ENCODE measurements at regions not wholly inside any gene's neighbourhood (a gene's known extent, or its start where the extent isn't known, plus 50 kb on each side); places are given as distances from the start of the nearest gene placed in this dataset.

DNA sequence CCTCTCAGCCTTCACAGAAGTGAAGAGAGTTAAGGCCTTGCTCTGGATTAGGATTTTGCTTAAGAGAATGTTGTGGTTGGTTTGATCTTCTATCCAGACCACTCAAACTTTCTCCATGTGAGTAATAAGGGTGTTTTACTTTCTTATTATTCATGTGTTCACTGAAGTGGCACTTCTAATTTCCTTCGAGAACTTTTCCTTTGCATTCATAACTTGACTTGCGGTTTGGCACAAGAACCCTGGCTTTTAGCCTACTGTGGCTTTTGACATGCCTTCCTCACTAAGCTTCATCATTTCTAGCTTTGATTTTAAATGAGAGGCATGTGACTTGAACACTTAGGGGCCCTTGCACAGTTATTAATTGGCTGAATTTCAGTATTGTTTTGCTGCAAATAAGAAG, 166.1 kb upstream of the OPRM1 start:
- DNase-seq: no peak

DNA sequence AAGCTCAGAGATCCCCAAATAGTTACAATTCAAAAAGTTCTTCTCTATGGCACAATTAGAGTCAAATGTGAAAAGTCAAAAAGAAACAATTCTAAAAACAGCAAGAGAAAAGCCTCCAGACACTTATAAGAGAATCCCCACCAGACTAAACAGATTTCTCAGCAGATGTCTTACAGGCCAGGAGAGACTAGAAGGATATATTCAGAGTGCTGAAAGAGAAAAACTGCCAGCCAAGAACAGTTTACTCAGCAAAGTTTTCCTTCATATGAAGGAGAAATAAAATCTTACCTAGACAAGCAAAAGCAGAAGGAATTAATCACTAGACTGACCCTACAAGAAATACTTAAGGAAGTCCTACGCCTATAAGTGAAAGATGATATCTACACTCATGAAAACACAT, 176.1 kb upstream of the OPRM1 start:
- no peak for DNase-seq

DNA sequence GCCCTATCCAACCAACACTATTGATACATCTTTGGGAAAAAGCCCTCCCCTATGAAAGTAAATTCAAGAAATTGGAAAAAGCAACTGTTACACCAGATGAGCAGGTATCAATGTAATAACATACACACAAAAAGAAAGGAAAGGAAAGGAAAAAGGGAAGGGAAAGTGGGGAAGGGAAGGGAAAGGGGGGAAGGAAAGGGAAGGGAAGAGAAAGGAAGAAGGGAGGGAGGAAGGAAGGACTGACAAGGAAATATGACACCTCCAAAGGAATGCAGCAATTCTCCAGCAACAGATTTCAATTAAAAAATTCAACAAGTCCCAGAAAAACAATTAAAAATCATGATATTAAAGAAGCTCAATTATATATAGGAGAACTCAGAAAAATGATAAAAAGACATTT, 176.9 kb upstream of the OPRM1 start:
- DNase-seq: no peak

DNA sequence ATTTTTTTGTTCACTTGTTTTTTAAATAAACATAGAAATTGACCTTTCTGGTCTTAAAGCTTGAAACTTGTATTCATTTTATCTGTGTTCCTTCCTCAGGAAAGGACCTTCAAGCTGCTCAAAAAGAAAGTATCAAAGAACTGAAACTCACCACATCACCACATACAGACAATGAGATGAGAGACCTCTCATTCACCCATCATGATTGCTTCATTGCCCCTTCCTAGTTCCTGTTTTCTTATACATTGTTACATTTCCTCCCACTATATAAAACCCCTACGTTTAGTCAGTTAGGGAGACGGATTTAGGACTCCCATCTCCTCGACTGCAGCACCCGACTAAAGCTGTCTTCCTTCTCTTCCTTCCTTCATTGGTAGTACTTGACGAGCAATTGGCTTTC, 180.5 kb upstream of the OPRM1 start:
- no peak for DNase-seq

DNA sequence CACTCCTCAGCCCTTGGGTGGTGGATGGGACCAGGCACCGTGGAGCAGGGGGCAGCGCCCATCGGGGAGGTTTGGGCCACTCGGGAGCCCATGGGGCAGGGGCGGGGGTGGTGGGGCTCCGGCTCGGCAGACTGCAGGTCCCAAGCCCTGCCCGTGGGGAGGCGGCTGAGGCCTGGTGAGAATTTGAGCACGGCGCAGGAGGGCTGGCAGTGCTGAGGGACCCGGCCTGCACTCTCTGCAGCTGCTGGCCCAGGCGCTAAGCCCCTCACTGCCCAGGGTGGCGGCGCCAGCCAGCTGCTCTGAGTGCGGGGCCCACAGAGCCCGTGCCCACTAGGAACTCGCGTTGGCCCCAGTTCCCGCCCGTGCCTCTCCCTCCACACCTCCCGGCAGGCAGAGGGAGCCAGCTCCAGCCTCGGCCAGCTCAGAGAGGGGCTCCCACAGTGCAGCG, 182.1 kb upstream of the OPRM1 start:
- DNase-seq: no peak

DNA sequence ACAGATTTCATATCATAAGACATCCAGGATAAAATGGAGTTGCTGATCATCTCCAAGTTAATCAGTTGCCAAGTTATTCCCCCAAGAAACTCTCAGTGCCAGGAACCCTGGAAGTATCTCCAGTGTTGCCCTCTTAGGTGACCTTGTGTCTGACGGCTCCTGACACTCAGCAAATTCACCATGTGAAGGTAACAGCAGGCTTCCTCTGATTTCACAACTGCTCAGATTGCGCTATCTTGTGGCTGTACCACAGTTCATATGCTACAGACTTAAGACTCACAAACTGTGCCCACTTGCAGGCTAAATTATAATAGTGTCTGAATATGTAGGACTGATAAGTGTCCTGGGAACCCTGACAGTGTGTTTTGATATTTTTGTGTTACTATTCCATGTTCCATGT, 186.6 kb upstream of the OPRM1 start:
- no peak for DNase-seq

DNA sequence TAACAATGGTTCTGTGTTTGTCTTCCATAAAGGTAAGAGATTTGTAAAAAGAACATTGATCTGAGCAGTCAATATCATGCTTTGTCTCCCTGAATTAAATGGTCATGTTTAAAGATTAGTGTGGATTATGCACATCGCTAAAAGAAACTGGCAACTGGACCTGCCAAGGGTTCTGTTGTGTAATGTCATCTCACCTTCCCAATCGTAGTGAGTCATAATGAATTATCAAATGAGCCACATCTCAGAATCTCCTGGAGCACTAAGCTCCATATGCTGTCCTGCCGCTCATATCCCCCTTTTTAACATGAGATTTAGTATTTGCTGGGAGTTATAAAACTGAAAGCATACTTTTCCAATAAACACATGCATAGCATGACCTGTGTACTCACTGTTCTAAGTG, 187.0 kb upstream of the OPRM1 start:
- DNase-seq: no peak

DNA sequence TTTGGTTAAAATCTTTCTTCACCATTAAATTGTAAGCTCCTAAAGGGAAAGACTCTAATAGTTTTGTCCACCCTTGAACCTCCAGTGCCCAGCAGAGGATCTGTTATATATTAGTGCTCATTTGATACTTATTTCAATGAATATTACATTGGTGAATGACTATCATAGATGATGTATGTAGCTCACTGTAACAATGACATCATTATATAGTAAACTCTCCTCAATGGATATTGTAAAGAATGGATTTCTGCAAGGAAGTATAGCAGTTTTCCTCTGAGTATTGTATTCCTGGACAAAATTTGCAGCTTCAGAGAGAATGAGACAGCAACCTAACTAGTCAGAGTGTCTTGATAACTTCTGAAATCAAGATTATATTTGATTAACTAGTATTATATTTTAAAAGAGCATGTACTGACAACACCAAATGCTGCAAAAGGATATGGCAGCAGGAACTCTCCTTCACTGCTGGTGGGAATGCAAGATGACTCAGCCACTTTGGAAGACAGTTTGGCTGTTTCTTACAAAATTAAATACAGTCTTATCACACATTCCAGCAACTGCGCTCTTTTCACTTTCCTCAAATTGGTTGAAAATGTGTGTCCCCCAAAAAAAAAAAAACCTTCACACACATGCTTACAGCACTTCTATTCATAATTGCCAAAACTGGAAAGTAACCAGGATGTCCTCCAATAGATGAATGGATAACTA, 189.8 kb upstream of the OPRM1 start:
- no peak for DNase-seq

DNA sequence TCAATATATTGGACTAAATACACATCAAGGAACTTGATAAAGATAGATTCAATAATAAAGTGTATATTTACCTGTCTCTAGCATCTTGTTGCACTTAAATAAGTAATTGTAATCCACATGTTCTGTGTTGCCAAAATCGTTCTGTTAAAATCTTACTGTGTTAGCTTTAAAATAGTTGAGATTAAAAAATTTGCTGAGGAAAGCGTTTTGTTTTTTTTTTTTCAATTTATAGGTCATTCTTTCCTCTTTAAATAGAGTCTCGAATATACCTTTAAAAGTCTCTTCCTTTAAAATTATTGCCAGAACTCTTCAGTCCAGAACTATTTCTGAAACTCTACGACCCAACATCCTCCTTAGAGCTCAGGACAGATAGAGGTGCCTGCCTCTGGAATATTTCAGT, 195.6 kb upstream of the OPRM1 start:
- DNase-seq: no peak

DNA sequence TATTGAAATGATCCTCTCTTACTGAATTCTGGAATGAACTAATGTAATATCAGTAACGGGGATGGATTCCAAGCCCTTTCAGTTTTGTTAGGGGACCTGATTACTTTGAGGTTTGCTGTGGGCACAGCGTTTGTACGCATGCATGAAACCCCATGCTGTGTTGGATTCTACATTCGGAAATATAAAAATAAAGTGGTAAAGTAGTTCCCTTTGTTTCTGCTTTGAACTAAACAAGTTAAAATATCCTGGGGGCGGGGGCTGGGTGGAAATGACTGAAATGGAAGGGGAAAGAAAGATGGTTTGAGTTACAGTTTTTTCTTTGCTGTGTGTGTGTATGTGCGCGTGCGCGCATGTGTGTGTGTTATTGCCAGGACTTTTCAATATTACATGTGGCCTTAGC, 196.5 kb upstream of the OPRM1 start:
- no peak for DNase-seq

DNA sequence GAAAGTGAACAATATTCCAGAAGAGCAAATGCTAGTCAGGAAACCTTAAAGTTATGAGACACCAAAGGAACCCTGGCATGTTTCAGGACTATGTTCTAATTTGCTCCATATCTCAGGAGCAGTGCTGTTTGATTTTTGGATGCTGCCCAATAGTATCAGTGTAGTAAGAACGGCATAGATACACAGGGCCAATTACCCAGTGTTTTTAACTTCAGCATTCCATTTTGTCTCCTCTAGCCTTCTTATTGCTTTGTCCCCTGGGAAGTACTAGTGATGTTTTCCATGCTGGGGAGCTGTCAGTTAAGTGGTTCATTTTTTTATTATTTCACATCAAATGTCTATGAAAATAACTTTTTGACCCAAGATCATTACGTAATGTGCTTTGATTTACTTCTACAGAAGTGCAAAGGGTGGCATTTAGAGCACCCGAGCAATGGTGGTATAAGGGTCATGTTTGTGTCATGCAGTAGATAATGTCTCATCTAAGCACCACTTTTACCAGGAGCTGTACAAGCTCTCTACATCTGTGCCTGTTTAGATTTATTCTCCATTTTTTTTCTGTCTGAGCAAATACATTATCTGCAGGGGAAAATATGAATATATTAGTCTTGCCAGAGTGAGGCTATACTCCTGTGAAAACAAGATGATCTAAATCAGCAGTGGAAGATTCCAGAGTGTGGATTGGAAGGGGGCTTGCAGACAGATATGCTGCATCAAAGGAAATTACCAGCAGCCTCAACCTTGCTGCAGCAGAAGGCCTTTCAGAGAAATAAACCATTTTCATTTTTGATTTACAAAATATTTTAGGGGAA, 198.8 kb upstream of the OPRM1 start:
- DNase-seq: no peak

DNA sequence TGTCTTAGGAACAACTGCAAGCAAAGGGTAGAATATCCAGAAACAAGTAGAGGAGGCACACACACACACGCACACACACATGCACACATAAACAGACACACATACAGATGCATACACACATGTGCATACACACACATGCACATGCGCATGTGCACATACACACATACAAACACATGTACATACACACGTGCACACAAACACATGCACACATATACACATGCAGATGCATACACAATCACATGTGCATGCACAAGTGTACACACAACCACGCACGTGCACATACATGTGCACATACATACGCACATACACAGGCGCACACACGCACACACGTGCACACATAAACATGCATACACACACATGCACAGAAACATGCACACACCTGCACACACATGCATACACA, 206.5 kb upstream of the OPRM1 start:
- DNase-seq: no peak

DNA sequence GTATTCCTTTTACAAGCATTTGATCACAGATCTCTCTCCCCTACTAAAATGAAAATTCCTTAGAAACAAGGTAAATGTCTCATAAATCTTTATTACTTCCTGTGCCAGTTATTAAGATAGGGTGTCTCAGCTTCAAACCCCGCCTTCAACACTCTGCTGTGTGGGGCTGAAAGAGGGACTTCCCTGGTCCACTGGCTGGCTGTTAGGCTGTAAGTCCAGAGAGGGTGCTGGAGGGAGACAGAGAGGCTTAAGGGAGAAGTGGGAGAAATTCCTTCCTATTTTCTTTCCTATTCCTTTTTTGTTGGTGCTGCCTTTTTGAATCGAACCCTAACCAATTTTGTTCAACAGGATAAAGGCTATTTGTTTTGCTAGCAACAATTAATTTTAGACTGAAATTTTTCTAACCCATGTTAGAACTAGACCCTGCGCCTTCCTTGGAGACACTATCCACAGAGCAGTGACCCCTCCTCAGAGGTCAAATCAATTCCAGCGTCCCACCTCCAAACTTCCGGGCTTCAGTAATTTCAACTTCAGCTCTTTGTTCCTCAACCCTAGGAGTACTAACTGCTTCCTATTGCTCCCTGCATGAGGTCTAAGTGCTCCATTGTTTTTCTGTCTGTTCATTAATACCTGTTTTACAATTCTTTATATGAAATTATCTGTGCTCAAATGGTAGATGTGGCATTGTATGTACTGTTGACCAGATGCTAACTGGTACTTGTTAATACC, 207.5 kb upstream of the OPRM1 start:
- DNase-seq: no peak

DNA sequence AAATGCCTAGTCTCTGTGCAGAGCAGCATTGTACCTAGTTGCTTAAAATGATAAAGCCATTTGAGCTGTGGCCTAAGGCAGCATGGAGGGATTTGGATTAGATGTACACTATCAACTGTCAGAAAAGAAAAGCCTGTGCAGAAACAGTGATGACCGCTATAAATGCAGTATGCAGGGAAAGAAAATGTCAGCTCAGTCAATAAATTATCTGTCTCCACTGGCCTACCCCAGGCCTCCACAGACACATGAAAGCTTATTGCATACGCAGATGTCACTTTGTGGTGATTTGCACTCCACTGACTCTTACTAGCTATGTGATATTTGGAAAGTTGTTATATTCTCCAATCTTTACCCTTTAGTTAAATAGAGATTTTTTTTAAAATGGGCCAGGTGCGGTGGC, 221.9 kb upstream of the OPRM1 start:
- DNase-seq: no peak

DNA sequence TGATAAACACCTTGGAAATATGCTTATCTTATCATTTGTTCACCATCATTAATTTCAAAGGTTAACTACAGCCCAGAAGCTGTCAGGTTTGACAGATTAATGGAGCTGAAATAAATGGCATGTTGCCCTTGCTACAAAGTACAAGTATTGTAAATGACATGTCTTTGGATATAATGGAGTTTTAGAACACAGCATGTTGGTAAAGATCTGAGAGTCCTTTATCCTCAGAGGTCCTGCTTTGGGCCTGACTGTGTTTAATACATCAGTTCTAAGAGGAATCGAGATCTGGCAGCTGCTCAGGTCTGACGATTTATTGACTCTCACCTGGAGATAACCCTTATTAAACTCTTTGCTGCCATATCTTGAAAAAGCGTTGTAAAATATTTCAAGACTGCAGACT, 222.7 kb upstream of the OPRM1 start:
- no peak for DNase-seq

DNA sequence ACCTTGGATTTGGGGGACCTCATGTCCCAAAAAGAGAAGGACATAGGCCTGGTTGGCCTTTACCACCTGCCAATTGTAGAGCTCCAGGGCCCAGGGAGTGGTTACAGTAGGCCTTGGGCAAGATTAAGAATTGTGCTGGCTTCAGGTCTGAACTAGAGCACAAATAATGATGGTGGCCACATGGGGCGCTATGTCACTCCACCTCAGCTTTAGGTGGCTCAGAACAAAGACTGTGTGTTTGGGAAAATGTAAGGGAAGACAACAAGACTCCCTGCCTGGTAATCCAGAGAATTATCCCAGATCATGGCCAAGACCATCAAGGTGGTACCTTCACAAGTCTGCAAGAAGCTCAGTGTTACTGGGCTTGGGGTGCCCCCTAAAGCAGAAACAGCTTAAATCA, 224.9 kb upstream of the OPRM1 start:
- no peak for DNase-seq

DNA sequence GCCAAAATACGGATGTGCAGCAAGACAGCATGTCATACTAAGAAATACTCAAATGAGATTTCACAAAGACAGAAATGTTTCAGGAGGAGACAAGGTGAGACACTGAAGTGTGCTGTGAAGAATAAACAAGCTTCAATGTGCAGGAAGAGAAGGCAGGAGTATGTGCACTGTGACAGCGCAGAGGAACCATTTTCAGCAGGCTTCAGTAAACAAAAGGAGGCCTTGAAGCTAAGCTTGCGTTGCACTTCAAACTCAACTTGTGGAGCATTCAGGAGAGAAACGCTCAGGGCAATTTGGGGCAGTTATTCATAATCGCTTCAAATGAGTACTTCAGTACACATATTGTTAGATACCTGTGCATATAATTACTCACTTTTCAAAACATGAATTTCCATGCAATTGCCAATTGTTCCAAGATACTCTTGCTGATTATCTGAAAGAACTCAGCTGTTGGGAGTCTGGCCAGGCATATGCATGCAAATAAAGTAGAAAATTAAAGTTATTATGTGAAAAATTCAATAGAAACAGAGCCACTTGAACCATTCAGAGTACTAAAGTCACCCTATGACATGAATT, 234.2 kb upstream of the OPRM1 start:
- DNase-seq: no peak

DNA sequence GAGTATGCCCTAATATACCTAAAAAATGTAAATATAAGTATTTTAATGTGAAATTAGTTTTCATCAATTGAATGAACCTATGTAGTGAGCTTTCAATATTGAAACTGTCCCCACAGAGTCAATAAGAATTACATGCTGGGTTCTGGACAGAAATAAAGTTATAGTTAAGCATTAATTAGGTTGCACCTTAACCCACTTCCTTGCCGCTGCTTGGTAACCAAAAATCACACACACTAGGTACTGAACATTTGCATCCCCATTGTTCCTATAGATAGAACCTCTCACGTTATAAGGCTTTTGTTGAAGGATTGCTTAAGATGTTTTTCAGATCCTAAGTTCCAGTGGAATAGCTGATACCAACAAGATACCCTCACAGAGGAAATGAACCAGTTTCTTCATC, 237.1 kb upstream of the OPRM1 start:
- DNase-seq: no peak

DNA sequence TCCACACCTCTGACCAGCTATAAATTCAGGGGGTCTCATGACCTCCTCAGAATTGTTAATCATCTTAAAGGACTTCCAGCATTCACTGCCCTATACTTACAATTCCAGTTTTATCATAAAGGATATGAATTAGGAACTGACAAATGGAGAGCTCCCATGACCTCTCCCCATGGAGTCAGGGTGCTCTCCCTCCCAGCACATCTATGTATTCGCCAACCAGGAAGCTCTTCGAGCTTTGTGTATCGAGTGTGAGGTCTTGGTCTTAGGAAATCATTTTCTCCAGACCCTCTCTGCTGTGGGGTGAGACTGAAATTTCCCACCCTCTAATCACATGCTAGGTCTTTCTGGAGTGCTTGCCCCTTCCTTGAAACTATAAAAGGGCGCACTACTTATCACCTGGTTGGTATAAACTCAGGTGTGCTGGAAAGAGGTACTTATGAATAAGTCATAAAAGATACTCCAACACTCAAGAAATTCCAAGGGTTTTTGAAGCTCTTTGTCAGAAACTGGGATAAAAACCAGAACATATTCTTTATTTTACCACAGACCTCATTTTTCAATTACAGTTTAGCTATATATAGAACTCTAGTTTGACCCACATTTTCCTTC, 238.4 kb upstream of the OPRM1 start:
- DNase-seq: no peak

DNA sequence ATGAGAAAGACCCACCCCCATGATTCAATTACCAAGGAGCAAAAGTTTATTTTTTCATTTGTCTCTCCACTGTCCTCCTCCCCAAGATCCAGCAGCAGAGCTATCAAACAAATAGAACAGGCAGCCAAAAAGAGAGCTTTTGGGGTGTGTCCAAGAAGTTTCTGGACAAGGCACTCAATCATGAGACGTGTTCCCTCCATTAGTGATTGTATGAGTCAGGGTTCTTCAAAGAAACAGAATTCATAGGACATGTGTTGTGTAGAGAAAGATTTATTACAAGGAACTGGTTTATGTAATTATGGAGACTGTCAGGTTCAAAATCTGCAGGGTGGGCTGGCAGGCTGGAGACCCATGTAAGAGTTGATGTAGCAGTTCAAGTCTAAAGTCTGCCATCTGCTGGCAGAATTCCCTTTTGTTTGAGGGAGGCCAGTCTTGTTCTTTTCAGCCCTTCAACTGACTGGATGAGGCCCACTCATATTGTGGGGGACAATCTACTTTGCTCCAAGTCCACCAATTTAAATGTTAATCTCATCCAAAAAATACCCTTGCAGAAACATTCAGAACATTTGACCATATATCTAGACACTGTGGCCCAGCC, 248.1 kb upstream of the OPRM1 start:
- DNase-seq: no peak

DNA sequence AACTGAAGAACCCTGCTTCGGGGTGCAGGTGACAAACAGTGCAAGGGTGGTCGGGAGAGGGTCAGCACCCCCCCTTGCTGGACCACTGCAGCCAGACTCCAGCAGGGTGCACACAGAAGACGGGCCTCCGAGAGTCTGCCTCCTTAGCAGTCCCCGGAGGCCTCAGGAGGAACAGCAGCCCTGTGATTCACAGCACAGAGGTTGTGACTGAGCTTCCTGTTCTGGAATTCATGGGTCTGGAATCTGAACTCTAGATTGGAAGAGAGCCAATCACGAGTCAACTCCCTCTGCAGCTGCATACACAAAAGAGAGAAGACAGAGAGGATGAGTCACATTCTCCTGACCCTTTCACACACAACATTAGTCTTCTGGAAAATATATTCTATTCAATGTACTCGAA, 249.0 kb upstream of the OPRM1 start:
- DNase-seq: no peak

DNA sequence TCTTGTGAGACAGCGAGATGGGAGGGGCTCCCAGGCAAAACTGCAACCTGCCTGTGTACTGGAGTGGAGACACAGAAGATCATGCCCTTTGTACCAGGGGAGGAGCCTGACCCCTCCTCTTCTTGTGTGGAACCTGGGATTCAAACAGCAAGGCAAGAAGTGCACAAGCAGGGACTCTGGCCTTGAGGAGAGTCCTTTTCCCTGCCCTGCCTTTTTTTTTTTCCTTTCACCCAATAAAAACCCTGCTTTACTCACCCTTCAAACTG, 251.8 kb upstream of the OPRM1 start:
- DNase-seq: no peak

DNA sequence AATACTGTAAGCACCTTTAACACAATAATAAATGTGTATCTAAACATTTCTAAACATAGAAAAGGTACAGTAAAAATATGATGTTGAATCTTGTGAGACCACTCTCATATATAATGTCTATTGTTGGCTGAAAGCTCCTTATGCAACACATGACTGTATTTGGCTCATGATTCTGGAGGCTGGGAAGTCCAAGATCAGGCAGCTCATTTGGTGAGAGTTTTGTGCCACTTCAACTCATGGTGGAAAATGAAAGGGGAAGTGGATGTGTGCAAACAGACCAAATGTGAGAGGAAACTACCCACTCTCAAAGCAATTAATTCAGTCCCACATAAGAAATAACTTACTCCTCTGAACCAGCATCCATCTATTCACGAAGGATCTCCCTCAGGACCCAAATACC, 257.7 kb upstream of the OPRM1 start:
- DNase-seq: no peak

Data from stimulated activated CD4-positive, alpha-beta T cell treated with anti-CD3 and anti-CD28 coated beads, Interleukin-2, amount 100 ng/mL, for 48 hours (primary cell).